Ammon's horn (tissue), 1 donor: ENCODE measurements at regions not wholly inside any gene's neighbourhood (a gene's known extent, or its start where the extent isn't known, plus 50 kb on each side); places are given as distances from the start of the nearest gene placed in this dataset.

Experiments used
- DNase-seq: peaks from one replicate; pipeline ENCODE4 v3.0.0-alpha.2; 2016; ENCODE audit warnings: low spot score

- DNase-seq, result no peak
Measured at GRCh38 chr2:23239374-23239773, 145.6 kb upstream of the KLHL29 start.

DNA sequence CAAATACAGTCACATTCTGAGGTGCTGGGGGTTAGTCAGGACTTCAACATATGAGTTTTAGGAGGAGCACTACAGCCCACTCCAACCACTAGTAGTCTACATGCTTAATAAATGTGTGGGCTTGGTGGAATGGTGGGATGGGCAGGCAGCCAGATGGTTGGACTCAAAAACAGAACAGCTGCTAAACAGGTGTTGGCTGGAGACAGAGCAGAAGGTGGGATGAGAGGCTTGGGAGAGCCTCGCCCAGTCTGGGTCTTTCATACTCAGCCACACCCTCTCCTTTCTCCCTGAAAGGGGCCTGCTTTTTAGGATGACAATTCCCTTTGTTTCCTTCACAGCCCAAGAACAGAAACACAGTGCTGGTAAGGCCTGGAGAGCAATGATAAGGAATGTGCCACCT, 143.9 kb upstream of the KLHL29 start:
- DNase-seq, result no peak

- DNase-seq, result no peak
Measured at GRCh38 chr2:23241611-23242245, 143.3 kb upstream of the KLHL29 start.

GRCh38 chr2:23243073-23243659, 141.8 kb upstream of the KLHL29 start:
- DNase-seq, result no peak

DNA sequence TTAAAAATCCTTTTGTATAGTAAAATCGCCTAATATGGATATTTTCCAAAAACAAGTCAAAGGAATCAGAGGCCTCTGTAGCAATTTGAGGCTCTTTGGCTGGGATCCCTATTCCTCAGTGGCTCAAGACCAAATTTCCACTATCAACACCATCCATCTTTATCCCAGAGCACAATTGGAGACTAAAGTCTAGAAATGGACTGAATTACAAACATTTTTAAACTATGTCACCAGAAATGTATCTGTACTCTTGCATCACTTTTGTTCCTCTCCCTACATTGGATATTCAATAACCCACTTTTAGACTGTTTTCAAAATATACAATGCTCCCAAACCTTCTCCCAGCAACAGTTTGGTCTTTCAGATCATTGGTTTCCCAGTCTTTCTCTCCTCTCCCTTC, 140.4 kb upstream of the KLHL29 start:
- no peak for DNase-seq

- DNase-seq, result no peak
Measured at GRCh38 chr2:23246992-23247683, 137.8 kb upstream of the KLHL29 start.

- no peak for DNase-seq
Measured at GRCh38 chr2:23248667-23249066, 136.3 kb upstream of the KLHL29 start.

GRCh38 chr2:23249348-23249747, 135.6 kb upstream of the KLHL29 start:
- peak; percentile 65 for DNase-seq

- DNase-seq, result peak; percentile 71
Measured at GRCh38 chr2:23250371-23250770, 134.6 kb upstream of the KLHL29 start.

- no peak for DNase-seq
Measured at GRCh38 chr2:23256643-23257042, 128.3 kb upstream of the KLHL29 start.

- no peak for DNase-seq
Measured at GRCh38 chr2:23260621-23261020, 124.4 kb upstream of the KLHL29 start.

GRCh38 chr2:23268467-23269263, 116.3 kb upstream of the KLHL29 start:
- no peak for DNase-seq

DNA sequence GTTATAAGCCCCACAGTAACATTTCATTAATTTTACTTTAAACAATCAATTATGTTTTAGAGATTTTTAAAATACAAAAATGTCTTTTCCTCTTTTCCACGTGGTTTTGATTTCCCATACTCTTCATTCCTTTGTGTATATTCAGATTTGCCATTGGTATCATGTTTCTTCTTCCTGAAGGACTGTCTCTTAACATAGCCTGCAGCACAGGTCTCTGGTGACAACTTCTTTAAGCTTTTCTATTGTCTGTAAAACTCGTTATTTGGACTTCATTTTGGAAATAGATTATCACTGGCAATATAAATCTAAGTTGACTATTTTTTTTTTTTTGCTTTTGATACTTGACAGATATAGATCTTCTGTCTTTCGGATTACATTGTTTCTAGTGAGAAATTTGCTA, 115.2 kb upstream of the KLHL29 start:
- DNase-seq, result no peak

- DNase-seq, result no peak
Measured at GRCh38 chr2:23270810-23271209, 114.2 kb upstream of the KLHL29 start.

DNA sequence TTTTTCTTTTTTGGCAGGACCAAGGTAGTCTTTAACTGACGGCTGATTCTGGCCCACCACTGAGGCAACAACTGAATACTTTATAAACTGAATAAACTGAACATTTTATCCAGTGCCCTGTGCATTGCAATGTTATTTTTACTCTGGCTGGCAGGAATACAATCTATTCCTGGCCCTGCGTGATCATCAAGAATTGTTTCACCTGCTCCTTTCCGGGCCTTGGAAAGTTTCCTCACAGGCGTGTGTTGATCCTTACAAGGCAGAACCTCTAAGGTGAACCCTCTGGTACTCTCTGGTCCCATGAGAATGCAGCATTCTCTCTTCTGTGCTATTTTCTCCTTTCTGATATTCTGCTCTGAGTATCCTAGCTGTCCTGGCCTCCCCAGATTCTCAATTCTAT, 113.7 kb upstream of the KLHL29 start:
- no peak for DNase-seq

GRCh38 chr2:23273786-23274185, 111.2 kb upstream of the KLHL29 start:
- no peak for DNase-seq

DNA sequence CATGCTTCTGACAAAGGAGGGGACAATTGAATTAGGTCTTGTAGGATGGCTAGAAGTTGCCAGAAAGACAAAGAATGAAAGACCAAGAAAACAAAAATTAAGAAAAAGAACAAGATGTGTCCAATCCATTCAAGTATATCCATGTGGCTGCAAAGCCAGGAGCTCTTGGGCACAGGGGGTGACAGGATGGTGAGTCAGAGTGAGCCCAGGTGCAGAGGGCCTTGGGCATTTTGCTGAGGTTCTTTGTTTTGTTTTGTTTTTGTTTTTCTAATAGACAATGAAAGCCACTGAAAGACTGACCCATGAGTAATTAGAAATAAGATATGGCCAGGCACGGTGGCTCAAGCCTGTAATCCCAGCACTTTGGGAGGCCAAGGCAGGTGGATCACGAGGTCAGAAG, 104.6 kb upstream of the KLHL29 start:
- DNase-seq, result no peak

DNA sequence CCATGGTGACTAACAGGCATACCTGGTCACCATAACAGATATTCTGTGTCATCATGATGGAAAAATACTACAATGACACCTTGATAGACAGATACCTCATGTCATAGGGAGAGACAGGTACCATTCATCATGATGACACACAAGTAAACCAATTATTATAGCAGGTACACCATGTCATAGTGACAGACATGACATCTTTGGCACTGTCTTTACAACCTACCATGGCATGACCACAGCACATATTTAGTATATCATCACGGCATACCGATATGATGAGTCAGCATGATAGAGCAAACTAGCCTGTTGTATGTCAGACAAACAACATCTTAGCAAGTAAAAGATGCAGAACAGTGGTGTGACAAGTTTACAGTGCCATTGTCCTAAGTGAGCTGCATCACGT, 101.3 kb upstream of the KLHL29 start:
- no peak for DNase-seq

GRCh38 chr2:23285091-23285800, 99.7 kb upstream of the KLHL29 start:
- DNase-seq, result no peak

GRCh38 chr2:23286031-23286757, 98.8 kb upstream of the KLHL29 start:
- DNase-seq, result no peak
